ENCODE measurements at regions not wholly inside any gene's neighbourhood (a gene's known extent, or its start where the extent isn't known, plus 50 kb on each side); places are given as distances from the start of the nearest gene placed in this dataset.

DNA sequence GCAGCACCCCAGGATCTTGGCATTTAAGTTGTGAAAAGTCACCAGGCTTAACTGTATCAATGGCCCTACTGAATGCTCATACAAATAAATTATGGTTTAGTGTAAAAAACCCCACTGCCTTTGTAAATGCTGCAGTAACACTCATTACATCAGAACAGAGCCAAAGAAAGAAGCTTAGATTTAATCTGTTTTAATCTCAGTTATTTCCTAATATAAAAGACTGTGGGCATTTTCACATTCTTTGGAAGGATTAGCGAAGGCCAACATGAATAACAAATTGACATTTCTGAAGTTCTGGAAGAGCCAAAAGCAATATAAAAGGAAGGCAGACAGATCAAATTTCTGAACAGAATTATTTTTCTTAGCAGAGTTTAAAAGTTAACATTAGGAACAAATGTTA lies 140.0 kb upstream of the HCCS start:
- no peak overlapping the region for H3K9ac ChIP-seq (ENCODE audit: low read depth, low read length)
- no peak overlapping the region for H3K27ac ChIP-seq (ENCODE audit: low read length)
- no peak overlapping the region for H3K4me2 ChIP-seq (ENCODE audit: insufficient read depth, low read length)
- H3K9me3 ChIP-seq (ENCODE audit: insufficient read depth, low read length, severe bottlenecking): no peaks in the 10 kb centered on the region
- DNase-seq (no peak), ATAC-seq (ENCODE audit: insufficient read depth, low read depth) (no peak)
- H3K4me1 ChIP-seq (ENCODE audit: insufficient read depth, low read length): no peaks in the 10 kb centered on the region
- no peak overlapping the region for H2AFZ ChIP-seq (ENCODE audit: low read depth, low read length)
- no peaks in the 10 kb centered on the region for H3K36me3 ChIP-seq (ENCODE audit: insufficient read depth, low read length)
- H4K20me1 ChIP-seq (ENCODE audit: insufficient read depth, low read length): no peaks in the 10 kb centered on the region
- H3K79me2 ChIP-seq (ENCODE audit: insufficient read depth, low read length): no peaks in the 10 kb centered on the region
- TF ChIP-seq, protein P1, sequence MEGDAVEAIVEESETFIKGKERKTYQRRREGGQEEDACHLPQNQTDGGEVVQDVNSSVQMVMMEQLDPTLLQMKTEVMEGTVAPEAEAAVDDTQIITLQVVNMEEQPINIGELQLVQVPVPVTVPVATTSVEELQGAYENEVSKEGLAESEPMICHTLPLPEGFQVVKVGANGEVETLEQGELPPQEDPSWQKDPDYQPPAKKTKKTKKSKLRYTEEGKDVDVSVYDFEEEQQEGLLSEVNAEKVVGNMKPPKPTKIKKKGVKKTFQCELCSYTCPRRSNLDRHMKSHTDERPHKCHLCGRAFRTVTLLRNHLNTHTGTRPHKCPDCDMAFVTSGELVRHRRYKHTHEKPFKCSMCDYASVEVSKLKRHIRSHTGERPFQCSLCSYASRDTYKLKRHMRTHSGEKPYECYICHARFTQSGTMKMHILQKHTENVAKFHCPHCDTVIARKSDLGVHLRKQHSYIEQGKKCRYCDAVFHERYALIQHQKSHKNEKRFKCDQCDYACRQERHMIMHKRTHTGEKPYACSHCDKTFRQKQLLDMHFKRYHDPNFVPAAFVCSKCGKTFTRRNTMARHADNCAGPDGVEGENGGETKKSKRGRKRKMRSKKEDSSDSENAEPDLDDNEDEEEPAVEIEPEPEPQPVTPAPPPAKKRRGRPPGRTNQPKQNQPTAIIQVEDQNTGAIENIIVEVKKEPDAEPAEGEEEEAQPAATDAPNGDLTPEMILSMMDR (IDR thresholded peaks at IDR 0.05; ENCODE audit: borderline replicate concordance, extremely low read depth, low read length, poor library complexity, severe bottlenecking): no peak
- no peak for TF ChIP-seq EZH2 (IDR thresholded peaks at IDR 0.05; ENCODE audit: borderline replicate concordance, low read depth, low read length, severe bottlenecking)
- H3K4me3 ChIP-seq (ENCODE audit: low read depth in 1 of 2, low read length in 2 of 2): no peak overlapping the region
- H3K27me3 ChIP-seq (ENCODE audit: insufficient read depth, low read length, poor library complexity): no peaks in the 10 kb centered on the region

DNA sequence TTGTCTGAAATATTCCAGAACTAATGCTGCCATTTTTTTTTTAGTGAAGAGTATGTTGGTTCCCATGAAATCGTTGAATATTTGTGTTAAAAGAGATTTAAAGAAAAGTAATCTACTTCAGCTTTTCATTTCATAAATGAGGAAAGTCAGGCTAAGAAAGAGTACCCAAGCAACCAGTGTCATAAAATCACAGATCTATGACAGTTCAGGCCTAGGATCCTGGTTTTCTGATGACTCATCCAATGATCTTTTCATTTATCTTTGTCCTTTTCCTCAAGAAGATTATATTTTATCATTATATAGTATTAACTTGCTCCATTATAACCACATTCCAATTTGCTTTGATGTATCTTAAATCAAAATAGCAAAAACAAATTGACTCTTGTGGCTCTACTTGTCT lies 139.4 kb upstream of the HCCS start:
- Histone ChIP-seq H3K4me3 (ENCODE audit: low read depth in 1 of 2, low read length in 2 of 2) (no peak overlapping the region), H3K79me2 (ENCODE audit: insufficient read depth, low read length) (no peaks in the 10 kb centered on the region), H3K9ac (ENCODE audit: low read depth, low read length) (no peak overlapping the region), H3K9me3 (ENCODE audit: insufficient read depth, low read length, severe bottlenecking) (no peaks in the 10 kb centered on the region), H3K27ac (ENCODE audit: low read length) (no peak overlapping the region), H3K4me2 (ENCODE audit: insufficient read depth, low read length) (no peak overlapping the region), H3K27me3 (ENCODE audit: insufficient read depth, low read length, poor library complexity) (no peaks in the 10 kb centered on the region), H2AFZ (ENCODE audit: low read depth, low read length) (no peak overlapping the region), H4K20me1 (ENCODE audit: insufficient read depth, low read length) (no peaks in the 10 kb centered on the region), H3K36me3 (ENCODE audit: insufficient read depth, low read length) (no peaks in the 10 kb centered on the region), H3K4me1 (ENCODE audit: insufficient read depth, low read length) (no peaks in the 10 kb centered on the region)
- TF ChIP-seq EZH2 (IDR thresholded peaks at IDR 0.05; ENCODE audit: borderline replicate concordance, low read depth, low read length, severe bottlenecking): no peak
- TF ChIP-seq, protein P1 (IDR thresholded peaks at IDR 0.05; ENCODE audit: borderline replicate concordance, extremely low read depth, low read length, poor library complexity, severe bottlenecking): no peak
- ATAC-seq (ENCODE audit: insufficient read depth, low read depth) (no peak), DNase-seq (no peak)

DNA sequence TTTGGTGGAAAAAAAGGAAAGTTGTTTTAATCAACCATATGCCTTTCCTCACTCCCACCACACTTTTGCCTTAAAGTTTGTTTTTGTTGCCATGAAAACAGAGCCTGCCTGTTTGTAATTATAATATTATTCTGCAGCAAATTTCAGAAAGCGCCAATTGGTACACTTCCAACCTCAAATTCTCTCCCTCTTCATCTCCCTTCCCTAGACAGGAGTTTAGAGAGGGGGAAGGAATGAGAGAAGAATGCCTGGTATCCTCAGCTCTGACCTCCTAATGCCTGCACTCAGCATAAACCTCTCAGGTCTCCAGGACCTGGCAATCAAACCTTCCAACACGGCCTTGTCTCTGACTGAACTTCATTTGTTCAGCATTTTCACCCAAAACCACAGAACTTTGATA lies 138.4 kb upstream of the HCCS start:
- H3K9ac ChIP-seq (ENCODE audit: low read depth, low read length): no peak overlapping the region
- H2AFZ ChIP-seq (ENCODE audit: low read depth, low read length): no peak overlapping the region
- no peak overlapping the region for H3K27ac ChIP-seq (ENCODE audit: low read length)
- no peak overlapping the region for H3K4me2 ChIP-seq (ENCODE audit: insufficient read depth, low read length)
- no peaks in the 10 kb centered on the region for H4K20me1 ChIP-seq (ENCODE audit: insufficient read depth, low read length)
- H3K4me3 ChIP-seq (ENCODE audit: low read depth in 1 of 2, low read length in 2 of 2): no peak overlapping the region
- no peaks in the 10 kb centered on the region for H3K27me3 ChIP-seq (ENCODE audit: insufficient read depth, low read length, poor library complexity)
- H3K36me3 ChIP-seq (ENCODE audit: insufficient read depth, low read length): no peaks in the 10 kb centered on the region
- DNase-seq: no peak
- no peak for TF ChIP-seq EZH2 (IDR thresholded peaks at IDR 0.05; ENCODE audit: borderline replicate concordance, low read depth, low read length, severe bottlenecking)
- TF ChIP-seq, protein P1 (IDR thresholded peaks at IDR 0.05; ENCODE audit: borderline replicate concordance, extremely low read depth, low read length, poor library complexity, severe bottlenecking): no peak
- no peaks in the 10 kb centered on the region for H3K4me1 ChIP-seq (ENCODE audit: insufficient read depth, low read length)
- ATAC-seq (ENCODE audit: insufficient read depth, low read depth): no peak
- no peaks in the 10 kb centered on the region for H3K79me2 ChIP-seq (ENCODE audit: insufficient read depth, low read length)
- no peaks in the 10 kb centered on the region for H3K9me3 ChIP-seq (ENCODE audit: insufficient read depth, low read length, severe bottlenecking)

DNA sequence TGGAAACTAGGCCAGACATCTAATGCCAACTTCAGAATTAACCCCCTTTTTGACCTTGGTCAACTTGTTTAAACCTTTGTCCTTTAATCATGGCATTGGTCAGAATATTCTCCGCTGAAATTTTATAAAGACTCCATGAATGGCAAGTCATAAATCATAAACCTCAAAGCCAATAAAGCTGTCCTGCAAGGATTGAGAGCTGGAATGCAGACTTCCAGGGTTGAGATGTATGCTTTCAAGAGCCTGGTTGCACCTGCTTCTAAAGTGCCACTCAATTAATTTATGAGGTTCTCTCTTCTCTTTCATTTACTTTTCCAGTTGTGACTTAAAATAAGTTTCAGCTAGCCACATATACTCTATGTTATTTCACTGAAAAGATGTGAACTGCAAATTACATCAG lies 136.2 kb upstream of the HCCS start:
- TF ChIP-seq, protein P1 (IDR thresholded peaks at IDR 0.05; ENCODE audit: borderline replicate concordance, extremely low read depth, low read length, poor library complexity, severe bottlenecking): no peak
- TF ChIP-seq EZH2 (IDR thresholded peaks at IDR 0.05; ENCODE audit: borderline replicate concordance, low read depth, low read length, severe bottlenecking): no peak

More for the DNA sequence above, 136.2 kb upstream of the HCCS start:
- no peaks in the 10 kb centered on the region for H3K36me3 ChIP-seq (ENCODE audit: insufficient read depth, low read length)
- H2AFZ ChIP-seq (ENCODE audit: low read depth, low read length): no peak overlapping the region
- no peaks in the 10 kb centered on the region for H3K4me1 ChIP-seq (ENCODE audit: insufficient read depth, low read length)
- ATAC-seq (ENCODE audit: insufficient read depth, low read depth): no peak
- DNase-seq: no peak
- no peak overlapping the region for H3K9ac ChIP-seq (ENCODE audit: low read depth, low read length)
- no peaks in the 10 kb centered on the region for H4K20me1 ChIP-seq (ENCODE audit: insufficient read depth, low read length)
- no peaks in the 10 kb centered on the region for H3K79me2 ChIP-seq (ENCODE audit: insufficient read depth, low read length)
- no peaks in the 10 kb centered on the region for H3K27me3 ChIP-seq (ENCODE audit: insufficient read depth, low read length, poor library complexity)
- no peak overlapping the region for H3K27ac ChIP-seq (ENCODE audit: low read length)
- no peak overlapping the region for H3K4me2 ChIP-seq (ENCODE audit: insufficient read depth, low read length)
- H3K4me3 ChIP-seq (ENCODE audit: low read depth in 1 of 2, low read length in 2 of 2): no peak overlapping the region
- no peaks in the 10 kb centered on the region for H3K9me3 ChIP-seq (ENCODE audit: insufficient read depth, low read length, severe bottlenecking)

Measured in DND-41 (cell line).